Nephron progenitor cell (in vitro differentiated cells): ENCODE measurements at regions not wholly inside any gene's neighbourhood (a gene's known extent, or its start where the extent isn't known, plus 50 kb on each side); places are given as distances from the start of the nearest gene placed in this dataset.

Source experiments
- DNase-seq: peaks from one replicate; pipeline ENCODE4 v3.0.0; 2021
- H3K27ac Mint-ChIP-seq: 2 replicates; pipeline ENCODE4 v1.8.0; 2021; ENCODE audit warnings: mild to moderate bottlenecking, moderate library complexity, mixed read lengths
- H3K27me3 Mint-ChIP-seq: 2 replicates; pipeline ENCODE4 v1.8.0; 2021; ENCODE audit warnings: mild to moderate bottlenecking, low read depth, mixed read lengths; ENCODE audit not compliant: poor library complexity
- H3K36me3 Mint-ChIP-seq: 2 replicates; pipeline ENCODE4 v1.8.0; 2021; ENCODE audit warnings: low read depth, mixed read lengths
- H3K4me1 Mint-ChIP-seq: 2 replicates; pipeline ENCODE4 v1.8.0; 2021; ENCODE audit warnings: mixed read lengths
- H3K4me3 Mint-ChIP-seq: 2 replicates; pipeline ENCODE4 v1.8.0; 2021; ENCODE audit warnings: mild to moderate bottlenecking, moderate library complexity, mixed read lengths
- H3K9me3 Mint-ChIP-seq: 2 replicates; pipeline ENCODE4 v1.8.0; 2021; ENCODE audit warnings: mild to moderate bottlenecking, moderate library complexity, mixed read lengths
- TF ChIP-seq, protein P1 (sequence below): fragments of 200-600 bp; sonication (generic); IDR thresholded peaks from 2 replicates; pipeline ENCODE4 v1.5.0; 2021; ENCODE audit warnings: antibody characterized with exemption

- TF ChIP-seq, protein P1, sequence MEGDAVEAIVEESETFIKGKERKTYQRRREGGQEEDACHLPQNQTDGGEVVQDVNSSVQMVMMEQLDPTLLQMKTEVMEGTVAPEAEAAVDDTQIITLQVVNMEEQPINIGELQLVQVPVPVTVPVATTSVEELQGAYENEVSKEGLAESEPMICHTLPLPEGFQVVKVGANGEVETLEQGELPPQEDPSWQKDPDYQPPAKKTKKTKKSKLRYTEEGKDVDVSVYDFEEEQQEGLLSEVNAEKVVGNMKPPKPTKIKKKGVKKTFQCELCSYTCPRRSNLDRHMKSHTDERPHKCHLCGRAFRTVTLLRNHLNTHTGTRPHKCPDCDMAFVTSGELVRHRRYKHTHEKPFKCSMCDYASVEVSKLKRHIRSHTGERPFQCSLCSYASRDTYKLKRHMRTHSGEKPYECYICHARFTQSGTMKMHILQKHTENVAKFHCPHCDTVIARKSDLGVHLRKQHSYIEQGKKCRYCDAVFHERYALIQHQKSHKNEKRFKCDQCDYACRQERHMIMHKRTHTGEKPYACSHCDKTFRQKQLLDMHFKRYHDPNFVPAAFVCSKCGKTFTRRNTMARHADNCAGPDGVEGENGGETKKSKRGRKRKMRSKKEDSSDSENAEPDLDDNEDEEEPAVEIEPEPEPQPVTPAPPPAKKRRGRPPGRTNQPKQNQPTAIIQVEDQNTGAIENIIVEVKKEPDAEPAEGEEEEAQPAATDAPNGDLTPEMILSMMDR, result no peak
- no peaks in the 10 kb centered on the region for H3K36me3 Mint-ChIP-seq
- H3K27ac Mint-ChIP-seq, result no peak overlapping the region
- H3K4me3 Mint-ChIP-seq, result no peak overlapping the region
- no peaks in the 10 kb centered on the region for H3K9me3 Mint-ChIP-seq
- H3K27me3 Mint-ChIP-seq, result peaks cover 9% of the 10 kb centered on the region
- no peak for DNase-seq
- no peaks in the 10 kb centered on the region for H3K4me1 Mint-ChIP-seq
Measured at GRCh38 chr13:84683448-84683847, 801.2 kb upstream of the SLITRK1 start.

- DNase-seq, result no peak
- no peak overlapping the region for H3K27ac Mint-ChIP-seq
- H3K9me3 Mint-ChIP-seq, result no peaks in the 10 kb centered on the region
- H3K4me1 Mint-ChIP-seq, result no peaks in the 10 kb centered on the region
- no peaks in the 10 kb centered on the region for H3K27me3 Mint-ChIP-seq
- H3K4me3 Mint-ChIP-seq, result no peak overlapping the region
- TF ChIP-seq, protein P1, result no peak
- H3K36me3 Mint-ChIP-seq, result no peaks in the 10 kb centered on the region
Measured at GRCh38 chr13:84677836-84678235, 795.6 kb upstream of the SLITRK1 start.

DNA sequence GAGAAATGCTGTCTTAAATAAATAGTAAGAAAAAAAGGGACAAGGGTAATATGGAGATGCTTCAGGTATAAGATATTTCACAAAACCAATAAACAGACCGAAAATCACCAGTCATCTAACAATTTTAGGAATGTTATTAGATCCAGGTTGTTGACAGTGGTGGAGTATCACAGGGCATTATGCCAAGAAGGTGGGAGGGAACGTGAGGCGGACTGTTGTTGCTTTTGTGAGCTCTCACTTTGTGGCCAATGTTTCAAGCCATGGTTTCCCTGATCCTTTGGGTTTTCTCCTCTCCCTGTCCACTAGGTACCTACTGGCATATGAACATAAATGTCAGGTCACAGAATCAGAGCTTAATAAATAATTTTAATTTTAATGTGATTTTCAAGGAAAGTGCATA, 790.3 kb upstream of the SLITRK1 start:
- TF ChIP-seq, protein P1, result no peak
- Mint-ChIP-seq H3K27me3 (no peaks in the 10 kb centered on the region), H3K27ac (no peak overlapping the region), H3K4me1 (no peaks in the 10 kb centered on the region), H3K4me3 (no peak overlapping the region), H3K9me3 (no peaks in the 10 kb centered on the region), H3K36me3 (no peaks in the 10 kb centered on the region)
- DNase-seq, result no peak

GRCh38 chr13:84670245-84670644, 788.0 kb upstream of the SLITRK1 start:
- Mint-ChIP-seq H3K4me1 (no peaks in the 10 kb centered on the region), H3K36me3 (no peaks in the 10 kb centered on the region), H3K27me3 (no peaks in the 10 kb centered on the region), H3K9me3 (no peaks in the 10 kb centered on the region), H3K4me3 (no peak overlapping the region), H3K27ac (no peak overlapping the region)
- DNase-seq, result no peak
- TF ChIP-seq, protein P1, result no peak

GRCh38 chr13:84668637-84669036, 786.4 kb upstream of the SLITRK1 start:
- Mint-ChIP-seq H3K27me3 (no peaks in the 10 kb centered on the region), H3K4me3 (no peak overlapping the region), H3K27ac (no peak overlapping the region), H3K4me1 (no peaks in the 10 kb centered on the region), H3K9me3 (no peaks in the 10 kb centered on the region), H3K36me3 (no peaks in the 10 kb centered on the region)
- no peak for DNase-seq
- TF ChIP-seq, protein P1, result no peak

DNA sequence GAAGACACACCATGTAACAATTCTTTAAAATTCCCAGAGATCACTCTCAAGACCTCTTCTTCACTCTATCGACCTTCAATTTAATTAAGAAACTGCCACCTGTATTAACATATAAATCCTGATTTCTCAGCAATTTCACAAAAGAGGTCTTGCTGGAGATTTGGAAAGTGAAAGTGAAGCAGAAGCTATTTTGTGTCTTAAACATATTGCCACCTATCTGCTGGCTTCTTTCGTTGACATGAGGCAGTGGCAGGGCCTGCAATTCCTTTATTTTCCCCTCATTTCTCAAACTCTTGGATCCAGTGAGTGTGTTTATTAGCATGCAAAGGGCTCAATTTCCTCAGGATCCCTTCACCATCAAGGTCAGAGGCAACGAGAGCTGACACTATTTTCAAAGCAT, 780.2 kb upstream of the SLITRK1 start:
- Mint-ChIP-seq H3K36me3 (no peaks in the 10 kb centered on the region), H3K4me1 (no peaks in the 10 kb centered on the region), H3K4me3 (no peak overlapping the region), H3K9me3 (no peaks in the 10 kb centered on the region), H3K27ac (no peak overlapping the region), H3K27me3 (no peaks in the 10 kb centered on the region)
- TF ChIP-seq, protein P1, result no peak
- DNase-seq, result no peak
